Ishikawa (cell line): ENCODE measurements at regions not wholly inside any gene's neighbourhood (a gene's known extent, or its start where the extent isn't known, plus 50 kb on each side); places are given as distances from the start of the nearest gene placed in this dataset.

Source experiments
- CREB1 ChIP-seq: IDR thresholded peaks from 2 replicates; pipeline ENCODE4 v1.6.1; 2012; ENCODE audit warnings: low read depth
- EP300 ChIP-seq: IDR thresholded peaks from 2 replicates; pipeline ENCODE4 v1.6.1; 2012; ENCODE audit warnings: borderline replicate concordance
- FOXM1 ChIP-seq: IDR thresholded peaks from 2 replicates; pipeline ENCODE4 v1.6.1; 2012; ENCODE audit warnings: low read depth, borderline replicate concordance
- REST ChIP-seq: IDR thresholded peaks from 2 replicates; pipeline ENCODE4 v1.6.1; 2012; ENCODE audit warnings: low read depth, mild to moderate bottlenecking
- TEAD4 ChIP-seq: IDR thresholded peaks from 2 replicates; pipeline ENCODE4 v1.6.1; 2012
- USF1 ChIP-seq: IDR thresholded peaks from 2 replicates; pipeline ENCODE4 v1.6.1; 2012
- YY1 ChIP-seq: IDR thresholded peaks from 2 replicates; pipeline ENCODE4 v1.6.1; 2012; ENCODE audit warnings: low read depth

- TF ChIP-seq CREB1 (no peak), YY1 (no peak), TEAD4 (no peak), FOXM1 (no peak), EP300 (no peak), REST (no peak), USF1 (no peak)
Measured at GRCh38 chr6:92479831-92480230, 939.5 kb downstream of the EPHA7 start.
